Coronary artery (tissue), 2 donors: ENCODE measurements at regions not wholly inside any gene's neighbourhood (a gene's known extent, or its start where the extent isn't known, plus 50 kb on each side); places are given as distances from the start of the nearest gene placed in this dataset.

Experiments used
- DNase-seq: peaks from one replicate; pipeline ENCODE4 v3.0.0-alpha.2; 2017; ENCODE audit warnings: low spot score
- H3K27ac ChIP-seq, 2 donors: fragments of 200-600 bp; sonication (generic); one replicate each; pipeline ENCODE4 v1.5.1; 2016 to 2019
- H3K4me3 ChIP-seq: fragments of 200-600 bp; sonication (generic); 2 replicates; pipeline ENCODE4 v1.5.1; 2016; ENCODE audit warnings: mild to moderate bottlenecking, moderate library complexity
- CTCF ChIP-seq: fragments of 200-600 bp; sonication (generic); IDR thresholded peaks from one replicate; pipeline ENCODE4 v1.5.1; 2019; ENCODE audit warnings: antibody characterized with exemption

- DNase-seq: no peak
- TF ChIP-seq CTCF: no peak
- no peak overlapping the region for H3K27ac ChIP-seq
- no peak overlapping the region for H3K4me3 ChIP-seq
Observed at GRCh38 chr17:69898601-69899000, 176.4 kb upstream of the KCNJ16 start.

- DNase-seq: no peak
- Histone ChIP-seq H3K4me3 (no peak overlapping the region), H3K27ac (no peak overlapping the region)
- no peak for TF ChIP-seq CTCF
Observed at GRCh38 chr17:69900101-69900500, 174.9 kb upstream of the KCNJ16 start.

- H3K27ac ChIP-seq: peak overlapping the region in 1 of 2 donors; percentile 24
- no peak overlapping the region for H3K4me3 ChIP-seq
- TF ChIP-seq CTCF: no peak
- no peak for DNase-seq
Observed at GRCh38 chr17:69900829-69901228, 174.2 kb upstream of the KCNJ16 start.

GRCh38 chr17:69906306-69906705, 168.7 kb upstream of the KCNJ16 start:
- no peak overlapping the region for H3K27ac ChIP-seq
- DNase-seq: no peak
- H3K4me3 ChIP-seq: no peak overlapping the region
- no peak for TF ChIP-seq CTCF

- Histone ChIP-seq H3K27ac (no peak overlapping the region), H3K4me3 (no peak overlapping the region)
- TF ChIP-seq CTCF: no peak
- no peak for DNase-seq
Observed at GRCh38 chr17:69907132-69907847, 167.7 kb upstream of the KCNJ16 start.

- no peak for TF ChIP-seq CTCF
- DNase-seq: no peak
- Histone ChIP-seq H3K27ac (no peak overlapping the region), H3K4me3 (no peak overlapping the region)
Observed at GRCh38 chr17:69908626-69909368, 166.2 kb upstream of the KCNJ16 start.

GRCh38 chr17:69909389-69909788, 165.6 kb upstream of the KCNJ16 start:
- Histone ChIP-seq H3K27ac (no peak overlapping the region), H3K4me3 (no peak overlapping the region)
- no peak for DNase-seq
- TF ChIP-seq CTCF: no peak
